A673 (cell line): ENCODE measurements at regions not wholly inside any gene's neighbourhood (a gene's known extent, or its start where the extent isn't known, plus 50 kb on each side); places are given as distances from the start of the nearest gene placed in this dataset.

Source experiments
- EZH2 ChIP-seq: fragments of 200-600 bp; sonication (generic); IDR thresholded peaks from 2 replicates; pipeline ENCODE4 v1.6.1; 2017; ENCODE audit warnings: borderline replicate concordance, low read depth, mild to moderate bottlenecking, mixed read lengths, antibody characterized with exemption, low read length; ENCODE audit not compliant: poor library complexity, severe bottlenecking
- TF ChIP-seq, protein P1 (sequence below): fragments of 300-800, 200-600 bp; sonication (generic); conservative IDR thresholded peaks from 2 replicates; pipeline ENCODE4 v1.5.1; 2017; ENCODE audit warnings: low read depth, mild to moderate bottlenecking, antibody characterized with exemption, low read length, moderate library complexity, mixed read lengths

DNA sequence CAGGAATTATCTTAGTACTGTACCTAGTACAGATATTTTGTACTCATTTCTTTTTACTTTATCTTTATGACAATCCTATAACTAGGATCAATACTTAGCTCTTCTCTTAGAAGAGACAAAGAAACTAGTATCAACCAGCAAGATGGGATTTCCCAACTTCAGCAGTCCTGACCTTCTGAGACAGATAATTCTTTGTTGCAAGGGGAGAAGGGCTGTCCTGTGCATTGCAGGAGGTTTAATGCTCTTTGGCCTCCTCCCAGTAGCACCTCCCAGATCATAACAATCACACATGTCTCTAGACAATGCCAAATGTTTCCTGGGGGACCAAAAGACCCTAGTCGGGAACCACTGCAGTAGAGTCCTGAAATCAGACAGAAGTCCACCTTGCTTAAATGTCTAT is 424.3 kb upstream of the DMAC1 start:
- TF ChIP-seq, protein P1, sequence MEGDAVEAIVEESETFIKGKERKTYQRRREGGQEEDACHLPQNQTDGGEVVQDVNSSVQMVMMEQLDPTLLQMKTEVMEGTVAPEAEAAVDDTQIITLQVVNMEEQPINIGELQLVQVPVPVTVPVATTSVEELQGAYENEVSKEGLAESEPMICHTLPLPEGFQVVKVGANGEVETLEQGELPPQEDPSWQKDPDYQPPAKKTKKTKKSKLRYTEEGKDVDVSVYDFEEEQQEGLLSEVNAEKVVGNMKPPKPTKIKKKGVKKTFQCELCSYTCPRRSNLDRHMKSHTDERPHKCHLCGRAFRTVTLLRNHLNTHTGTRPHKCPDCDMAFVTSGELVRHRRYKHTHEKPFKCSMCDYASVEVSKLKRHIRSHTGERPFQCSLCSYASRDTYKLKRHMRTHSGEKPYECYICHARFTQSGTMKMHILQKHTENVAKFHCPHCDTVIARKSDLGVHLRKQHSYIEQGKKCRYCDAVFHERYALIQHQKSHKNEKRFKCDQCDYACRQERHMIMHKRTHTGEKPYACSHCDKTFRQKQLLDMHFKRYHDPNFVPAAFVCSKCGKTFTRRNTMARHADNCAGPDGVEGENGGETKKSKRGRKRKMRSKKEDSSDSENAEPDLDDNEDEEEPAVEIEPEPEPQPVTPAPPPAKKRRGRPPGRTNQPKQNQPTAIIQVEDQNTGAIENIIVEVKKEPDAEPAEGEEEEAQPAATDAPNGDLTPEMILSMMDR, result no peak
- TF ChIP-seq EZH2, result no peak
